ENCODE measurements at regions not wholly inside any gene's neighbourhood (a gene's known extent, or its start where the extent isn't known, plus 50 kb on each side); places are given as distances from the start of the nearest gene placed in this dataset.
A peak's percentile ranks its signal among the peaks of the same experiment; 100 is the strongest.

GRCh38 chr3:152724270-152724669 lies 110.7 kb upstream of the P2RY1 start:
- in situ Hi-C loops (cut with MboI; ENCODE audit: low pct_unique_long_range_greater_than_20kb, low sequenced_read_pairs, unreplicated experiment), result no loop called here
- no peak for DNase-seq (ENCODE audit: low spot score)
- no peak for TF ChIP-seq CTCF (IDR thresholded peaks at IDR 0.05; ENCODE audit: extremely low read depth, insufficient read depth, missing control alignments)

- TF ChIP-seq CTCF (IDR thresholded peaks at IDR 0.05; ENCODE audit: extremely low read depth, insufficient read depth, missing control alignments), result no peak
- in situ Hi-C loops (cut with MboI; ENCODE audit: low pct_unique_long_range_greater_than_20kb, low sequenced_read_pairs, unreplicated experiment), result no loop called here
- DNase-seq (ENCODE audit: low spot score), result no peak
These were observed 106.5 kb upstream of the P2RY1 start for GRCh38 chr3:152728231-152728980.

- in situ Hi-C loops (cut with MboI; ENCODE audit: low pct_unique_long_range_greater_than_20kb, low sequenced_read_pairs, unreplicated experiment), result no loop called here
- no peak for TF ChIP-seq CTCF (IDR thresholded peaks at IDR 0.05; ENCODE audit: extremely low read depth, insufficient read depth, missing control alignments)
- no peak for DNase-seq (ENCODE audit: low spot score)
These were observed 105.0 kb upstream of the P2RY1 start for GRCh38 chr3:152729906-152730305.

- no peak for DNase-seq (ENCODE audit: low spot score)
- in situ Hi-C loops (cut with MboI; ENCODE audit: low pct_unique_long_range_greater_than_20kb, low sequenced_read_pairs, unreplicated experiment), result no loop called here
- TF ChIP-seq CTCF (IDR thresholded peaks at IDR 0.05; ENCODE audit: extremely low read depth, insufficient read depth, missing control alignments), result no peak
These were observed 103.4 kb upstream of the P2RY1 start for GRCh38 chr3:152731511-152731910.

- DNase-seq (ENCODE audit: low spot score), result no peak
- TF ChIP-seq CTCF (IDR thresholded peaks at IDR 0.05; ENCODE audit: extremely low read depth, insufficient read depth, missing control alignments), result no peak
- in situ Hi-C loops (cut with MboI; ENCODE audit: low pct_unique_long_range_greater_than_20kb, low sequenced_read_pairs, unreplicated experiment), result no loop called here
These were observed 101.3 kb upstream of the P2RY1 start for GRCh38 chr3:152733584-152734119.

GRCh38 chr3:152737021-152737908 lies 97.7 kb upstream of the P2RY1 start:
- in situ Hi-C loops (cut with MboI; ENCODE audit: low pct_unique_long_range_greater_than_20kb, low sequenced_read_pairs, unreplicated experiment), result no loop called here
- peak; percentile 45 for DNase-seq (ENCODE audit: low spot score)

More at GRCh38 chr3:152737021-152737908, 97.7 kb upstream of the P2RY1 start:
- no peak for TF ChIP-seq CTCF (IDR thresholded peaks at IDR 0.05; ENCODE audit: extremely low read depth, insufficient read depth, missing control alignments)
